H1 (cell line): ENCODE measurements at regions not wholly inside any gene's neighbourhood (a gene's known extent, or its start where the extent isn't known, plus 50 kb on each side); places are given as distances from the start of the nearest gene placed in this dataset.

Experiments used
- ASH2L ChIP-seq: fragments of 200-600, 300-600 bp; sonication (generic); IDR thresholded peaks from one replicate; pipeline ENCODE4 v1.7.1; 2017; ENCODE audit warnings: low read length
- BRCA1 ChIP-seq: IDR thresholded peaks from 2 replicates; pipeline ENCODE4 v1.6.1; 2012; ENCODE audit warnings: low read depth, low read length, improper control_type of control experiment
- EP300 ChIP-seq, 2 experiments: IDR thresholded peaks; 1 replicate in 1 of 2; 2 replicates in 1 of 2; pipeline ENCODE4 v1.6.1; 2011 to 2012; ENCODE audit warnings: low read depth in 2 of 2, low read length in 2 of 2, mild to moderate bottlenecking in 2 of 2, borderline replicate concordance in 1 of 2, inconsistent platforms in 1 of 2, moderate library complexity in 1 of 2
- GTF2F1 ChIP-seq: IDR thresholded peaks from 2 replicates; pipeline ENCODE4 v1.6.1; 2012; ENCODE audit warnings: low read depth, low read length, improper control_type of control experiment, borderline replicate concordance
- NRF1 ChIP-seq: IDR thresholded peaks from 2 replicates; pipeline ENCODE4 v1.6.1; 2011; ENCODE audit warnings: mild to moderate bottlenecking, low read depth, low read length, improper control_type of control experiment
- TBP ChIP-seq: IDR thresholded peaks from 2 replicates; pipeline ENCODE4 v1.6.1; 2011; ENCODE audit warnings: low read depth, low read length, improper control_type of control experiment

GRCh38 chr10:128421371-128422160 lies 295.3 kb upstream of the MKI67 start (continued):
- TF ChIP-seq ASH2L (no peak), BRCA1 (no peak), NRF1 (no peak), TBP (no peak), GTF2F1 (no peak), EP300 (IDR thresholded peaks at IDR 0.05; ENCODE audit: borderline replicate concordance in 1 of 2, low read depth in 2 of 2, low read length in 2 of 2) (no peak)
- TF ChIP-seq, all 59 proteins: peak for 0
